OCI-LY7 (cell line): ENCODE measurements at regions not wholly inside any gene's neighbourhood (a gene's known extent, or its start where the extent isn't known, plus 50 kb on each side); places are given as distances from the start of the nearest gene placed in this dataset.

ENCODE experiments used
- BruUV-seq: library from RNA; stranded (reverse); fragments of 400-500 nt; replicated peaks from 2 replicates; lab custom pipeline; 2021; lab: Mats Ljungman, UMichigan
- CTCF ChIA-PET: fragments of 300-600 bp; sonication (Branson Sonifier 250); formaldehyde crosslinking; loops from one replicate; lab custom pipeline; 2022; ENCODE audit warnings: antibody characterized with exemption; ENCODE audit not compliant: unreplicated experiment; lab: Charles Lee
- POLR2A ChIA-PET: fragments of 300-600 bp; sonication (Branson Sonifier 250); formaldehyde crosslinking; loops from one replicate; lab custom pipeline; 2022; ENCODE audit warnings: antibody characterized with exemption; lab: Charles Lee
- DNase-seq: peaks from one replicate; pipeline ENCODE4 v3.0.0-alpha.2; 2015; ENCODE audit warnings: low spot score
- H2AFZ ChIP-seq: fragments of 200-600 bp; sonication (generic), shearing (Covaris generic); 2 replicates; pipeline ENCODE4 v1.6.1; 2014; ENCODE audit warnings: mild to moderate bottlenecking, antibody characterized with exemption, low read length, moderate library complexity
- H3K27ac ChIP-seq: fragments of 200-600 bp; sonication (generic); 2 replicates; pipeline ENCODE4 v1.5.1; 2014; ENCODE audit warnings: mixed run types, low read depth, mild to moderate bottlenecking, moderate library complexity, low read length, inconsistent platforms; ENCODE audit not compliant: poor library complexity, severe bottlenecking
- H3K36me3 ChIP-seq: fragments of 200-600 bp; sonication (generic); 2 replicates; pipeline ENCODE4 v1.6.1; 2014; ENCODE audit warnings: mild to moderate bottlenecking, antibody characterized with exemption, low read length, moderate library complexity, mixed read lengths; ENCODE audit not compliant: insufficient read depth
- H3K4me1 ChIP-seq: fragments of 200-600 bp; sonication (generic); 2 replicates; pipeline ENCODE4 v1.5.1; 2014; ENCODE audit warnings: mild to moderate bottlenecking, low read length; ENCODE audit not compliant: insufficient read depth, poor library complexity, severe bottlenecking
- H3K4me2 ChIP-seq: fragments of 200-600 bp; sonication (generic); 2 replicates; pipeline ENCODE4 v1.6.1; 2014; ENCODE audit warnings: mild to moderate bottlenecking, low read length
- H3K4me3 ChIP-seq: fragments of 200-600 bp; sonication (generic); 2 replicates; pipeline ENCODE4 v1.5.1; 2014; ENCODE audit warnings: mild to moderate bottlenecking, low read depth, low read length; ENCODE audit not compliant: poor library complexity, severe bottlenecking
- H3K79me2 ChIP-seq: fragments of 200-600 bp; sonication (generic); 2 replicates; pipeline ENCODE4 v1.6.1; 2016; ENCODE audit warnings: low read depth, mild to moderate bottlenecking, low read length, moderate library complexity, mixed read lengths; ENCODE audit not compliant: insufficient read depth
- H3K9me2 ChIP-seq: fragments of 200-600 bp; sonication (generic); 2 replicates; pipeline ENCODE4 v1.6.1; 2016; ENCODE audit warnings: mild to moderate bottlenecking, low read length, mixed read lengths; ENCODE audit not compliant: insufficient read depth
- H3K9me3 ChIP-seq: fragments of 200-600 bp; sonication (generic); 2 replicates; pipeline ENCODE4 v1.6.1; 2014; ENCODE audit warnings: mild to moderate bottlenecking, mixed run types, low read length, mixed read lengths
- H4K20me1 ChIP-seq: fragments of 200-600 bp; sonication (generic); 2 replicates; pipeline ENCODE4 v1.6.1; 2014; ENCODE audit warnings: mild to moderate bottlenecking, antibody characterized with exemption, low read length, moderate library complexity, mixed read lengths; ENCODE audit not compliant: insufficient read depth
- EZH2phosphoT487 ChIP-seq: fragments of 200-600 bp; sonication (generic); IDR thresholded peaks from 2 replicates; pipeline ENCODE4 v1.6.1; 2018; ENCODE audit warnings: low read depth, borderline replicate concordance, mild to moderate bottlenecking, mixed run types, antibody characterized with exemption, low read length, moderate library complexity, mixed read lengths
- intact Hi-C: fragments of 100-400 bp; cut with micrococcal nuclease; formaldehyde crosslinking; loops from one replicate; pipeline ENCODE4 v1.10.0; 2022; ENCODE audit not compliant: unreplicated experiment
- TF ChIP-seq, protein P1 (sequence below): fragments of 200-600 bp; sonication (generic); conservative IDR thresholded peaks from 2 replicates; pipeline ENCODE4 v1.5.1; 2014; ENCODE audit warnings: mild to moderate bottlenecking, antibody characterized with exemption, low read length, moderate library complexity, mixed read lengths

DNA sequence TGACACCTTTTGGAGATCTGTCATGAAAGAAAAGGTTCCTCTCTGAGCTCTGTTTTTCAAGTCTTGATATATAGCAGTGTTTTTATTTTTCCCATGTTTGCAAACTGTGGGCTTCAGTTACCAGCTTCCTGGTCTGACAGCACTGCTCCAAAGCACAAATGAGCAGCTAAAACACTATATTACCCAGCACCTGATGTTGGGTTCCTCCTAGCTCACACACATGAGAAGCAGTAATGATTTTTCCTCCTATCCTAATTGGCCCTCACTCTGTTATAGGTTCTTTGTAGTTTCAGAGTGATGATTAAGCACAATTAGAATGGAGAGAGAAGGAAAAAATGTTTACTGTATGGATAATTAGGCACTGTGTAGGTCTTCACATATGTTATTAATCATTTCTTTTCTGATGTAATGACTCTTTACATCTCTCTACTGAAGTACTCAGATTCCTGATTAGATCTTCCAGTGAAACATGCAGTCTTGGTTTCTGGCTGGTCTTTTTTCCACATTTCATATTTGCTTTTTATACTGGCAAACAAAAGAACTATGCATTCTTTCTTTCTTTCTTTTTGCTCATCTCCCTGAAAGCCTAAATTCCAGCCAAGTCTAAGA, 939.7 kb downstream of the NSUN3 start:
- POLR2A ChIA-PET, result no interaction called here
- TF ChIP-seq EZH2phosphoT487, result no peak
- TF ChIP-seq, protein P1, sequence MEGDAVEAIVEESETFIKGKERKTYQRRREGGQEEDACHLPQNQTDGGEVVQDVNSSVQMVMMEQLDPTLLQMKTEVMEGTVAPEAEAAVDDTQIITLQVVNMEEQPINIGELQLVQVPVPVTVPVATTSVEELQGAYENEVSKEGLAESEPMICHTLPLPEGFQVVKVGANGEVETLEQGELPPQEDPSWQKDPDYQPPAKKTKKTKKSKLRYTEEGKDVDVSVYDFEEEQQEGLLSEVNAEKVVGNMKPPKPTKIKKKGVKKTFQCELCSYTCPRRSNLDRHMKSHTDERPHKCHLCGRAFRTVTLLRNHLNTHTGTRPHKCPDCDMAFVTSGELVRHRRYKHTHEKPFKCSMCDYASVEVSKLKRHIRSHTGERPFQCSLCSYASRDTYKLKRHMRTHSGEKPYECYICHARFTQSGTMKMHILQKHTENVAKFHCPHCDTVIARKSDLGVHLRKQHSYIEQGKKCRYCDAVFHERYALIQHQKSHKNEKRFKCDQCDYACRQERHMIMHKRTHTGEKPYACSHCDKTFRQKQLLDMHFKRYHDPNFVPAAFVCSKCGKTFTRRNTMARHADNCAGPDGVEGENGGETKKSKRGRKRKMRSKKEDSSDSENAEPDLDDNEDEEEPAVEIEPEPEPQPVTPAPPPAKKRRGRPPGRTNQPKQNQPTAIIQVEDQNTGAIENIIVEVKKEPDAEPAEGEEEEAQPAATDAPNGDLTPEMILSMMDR, result no peak
- H3K79me2 ChIP-seq, result no peaks in the 10 kb centered on the region

DNA sequence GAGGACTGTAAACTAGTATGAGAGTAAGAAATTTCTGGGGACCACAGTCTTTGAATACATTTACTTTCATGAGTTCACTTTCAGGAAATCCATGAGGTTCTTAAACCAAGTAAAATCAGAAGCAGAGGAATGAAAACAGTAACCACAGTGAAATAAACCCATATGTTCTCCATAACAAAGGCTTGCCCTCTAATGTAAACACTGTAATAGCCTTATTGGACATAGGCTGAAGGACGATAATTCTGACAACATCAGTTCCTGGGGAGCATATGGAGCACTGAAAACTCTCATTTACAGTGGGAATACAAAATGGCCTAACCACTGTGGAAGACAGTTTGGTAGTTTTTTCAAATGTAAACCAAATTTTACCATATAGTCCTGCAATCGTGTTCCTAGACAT, 965.8 kb downstream of the NSUN3 start:
- Histone ChIP-seq H3K9me2 (no peaks in the 10 kb centered on the region), H3K4me2 (no peak overlapping the region), H3K4me1 (no peaks in the 10 kb centered on the region), H3K27ac (no peak overlapping the region), H2AFZ (no peak overlapping the region), H4K20me1 (no peaks in the 10 kb centered on the region), H3K79me2 (no peaks in the 10 kb centered on the region), H3K4me3 (no peak overlapping the region), H3K9me3 (no peaks in the 10 kb centered on the region), H3K36me3 (no peaks in the 10 kb centered on the region)
- intact Hi-C loops, result no loop called here
- BruUV-seq, result no TSS peak
- DNase-seq, result no peak
- CTCF ChIA-PET, result no interaction called here
- TF ChIP-seq EZH2phosphoT487, result no peak
- TF ChIP-seq, protein P1, result no peak
- POLR2A ChIA-PET, result no interaction called here

More for the DNA sequence above, 939.7 kb downstream of the NSUN3 start:
- no peak for DNase-seq
- CTCF ChIA-PET, result no interaction called here
- Histone ChIP-seq H3K9me2 (no peaks in the 10 kb centered on the region), H3K4me2 (no peak overlapping the region), H3K27ac (no peak overlapping the region), H4K20me1 (no peaks in the 10 kb centered on the region), H2AFZ (no peak overlapping the region), H3K4me1 (no peaks in the 10 kb centered on the region), H3K9me3 (no peaks in the 10 kb centered on the region), H3K4me3 (no peak overlapping the region), H3K36me3 (no peaks in the 10 kb centered on the region)
- intact Hi-C loops, result no loop called here
- no TSS peak for BruUV-seq

DNA sequence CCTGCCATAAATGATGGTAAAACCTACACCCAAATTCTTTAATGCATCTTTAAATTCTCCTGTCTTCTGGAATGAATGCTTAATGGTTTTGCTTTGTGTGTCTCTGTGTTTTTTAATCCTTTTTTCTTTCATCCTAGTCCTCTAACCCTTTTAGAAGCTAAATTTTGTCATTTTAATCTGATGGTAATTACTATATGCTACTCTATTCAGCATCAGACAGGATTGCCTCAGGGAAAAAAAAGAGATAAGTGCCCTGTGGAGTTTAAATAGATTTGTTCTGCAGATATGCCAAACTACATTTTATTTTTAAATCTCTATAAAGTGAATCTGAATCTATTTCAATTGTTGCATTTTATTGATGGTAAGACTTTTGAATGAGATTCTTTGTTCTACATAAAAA, 966.8 kb downstream of the NSUN3 start:
- BruUV-seq, result no TSS peak
- Histone ChIP-seq H3K4me2 (no peak overlapping the region), H2AFZ (no peak overlapping the region), H4K20me1 (no peaks in the 10 kb centered on the region), H3K4me1 (no peaks in the 10 kb centered on the region), H3K27ac (no peak overlapping the region), H3K9me3 (no peaks in the 10 kb centered on the region), H3K36me3 (no peaks in the 10 kb centered on the region), H3K79me2 (no peaks in the 10 kb centered on the region), H3K9me2 (no peaks in the 10 kb centered on the region), H3K4me3 (no peak overlapping the region)
- CTCF ChIA-PET, result no interaction called here
- TF ChIP-seq EZH2phosphoT487, result no peak
- TF ChIP-seq, protein P1, result no peak
- intact Hi-C loops, result no loop called here
- POLR2A ChIA-PET, result no interaction called here
- no peak for DNase-seq
